Muscle layer of duodenum (tissue), 2 donors: ENCODE measurements at regions not wholly inside any gene's neighbourhood (a gene's known extent, or its start where the extent isn't known, plus 50 kb on each side); places are given as distances from the start of the nearest gene placed in this dataset.
"Not testable (repeated sequence)": the region's sequence is repeated elsewhere in the genome, so short reads cannot be mapped to it uniquely, and the experiment has no call there.

ENCODE experiments used
- H3K27ac ChIP-seq: one replicate; pipeline ENCODE4 v1.7.0; 2013; ENCODE audit warnings: mild to moderate bottlenecking, low read length
- H3K27me3 ChIP-seq: one replicate; pipeline ENCODE4 v1.7.0; 2013; ENCODE audit warnings: low read depth, mild to moderate bottlenecking, control low read depth, low read length
- H3K36me3 ChIP-seq, 2 donors: one replicate each; pipeline ENCODE4 v1.7.0; 2013; ENCODE audit warnings: low read length in 2 of 2, control low read depth in 1 of 2, mild to moderate bottlenecking in 1 of 2; ENCODE audit not compliant: insufficient read depth in 2 of 2, control insufficient read depth in 1 of 2
- H3K4me1 ChIP-seq, 2 donors: one replicate each; pipeline ENCODE4 v1.7.0; 2013; ENCODE audit warnings: low read length in 2 of 2, mild to moderate bottlenecking in 2 of 2, control low read depth in 1 of 2, moderate library complexity in 1 of 2; ENCODE audit not compliant: insufficient read depth in 2 of 2, control insufficient read depth in 1 of 2
- H3K4me3 ChIP-seq, 2 donors: one replicate each; pipeline ENCODE4 v1.7.0; 2013; ENCODE audit warnings: low read length in 2 of 2, low read depth in 1 of 2, mild to moderate bottlenecking in 1 of 2
- H3K9me3 ChIP-seq, 2 donors: one replicate each; pipeline ENCODE4 v1.7.0; 2013; ENCODE audit warnings: low read length in 2 of 2, control low read depth in 1 of 2, mild to moderate bottlenecking in 1 of 2; ENCODE audit not compliant: control insufficient read depth in 1 of 2
- donor health status: healthy.

DNA sequence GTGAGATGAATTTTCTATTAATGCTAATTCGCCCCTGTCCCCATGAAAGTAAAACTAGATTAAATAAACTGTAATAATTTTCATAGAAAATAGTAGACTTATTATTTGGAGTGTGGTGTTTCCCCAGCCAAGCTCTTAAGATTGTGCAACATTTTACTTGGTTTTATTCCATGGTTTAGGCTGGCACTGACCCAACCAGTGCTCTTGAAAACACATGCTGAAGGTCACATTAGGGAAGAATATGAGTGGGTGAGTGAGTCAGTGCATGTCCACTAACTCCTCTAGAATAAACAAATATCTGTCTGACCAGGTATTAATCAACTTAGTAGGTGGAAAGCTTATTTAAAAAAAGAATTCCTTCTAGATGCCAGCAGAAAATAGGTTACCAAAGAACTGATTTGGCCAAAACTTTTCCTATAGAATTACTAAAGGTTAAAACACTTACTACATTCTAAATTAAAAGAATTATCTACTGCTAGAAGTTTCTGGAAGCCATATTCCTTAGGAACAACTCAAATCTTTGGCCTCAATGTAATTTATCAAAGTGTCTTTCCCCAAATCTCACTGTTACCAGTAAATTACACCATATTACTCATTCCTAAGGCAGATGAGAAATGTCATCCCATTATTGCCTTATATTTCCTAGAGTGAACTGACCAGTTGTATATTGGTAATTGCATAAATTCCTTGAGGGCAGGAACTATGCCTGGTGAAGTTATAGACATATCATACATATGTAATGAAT, 89.7 kb upstream of the RGS1 start:
- no peaks in the 10 kb centered on the region for H3K36me3 ChIP-seq
- no peak overlapping the region for H3K4me3 ChIP-seq
- H3K27me3 ChIP-seq, result no peaks in the 10 kb centered on the region
- peaks cover 0 to 13% of the 10 kb centered on the region in 2 donors for H3K4me1 ChIP-seq
- H3K9me3 ChIP-seq, result no peaks in the 10 kb centered on the region
- peak overlapping the region; percentile 76 for H3K27ac ChIP-seq

DNA sequence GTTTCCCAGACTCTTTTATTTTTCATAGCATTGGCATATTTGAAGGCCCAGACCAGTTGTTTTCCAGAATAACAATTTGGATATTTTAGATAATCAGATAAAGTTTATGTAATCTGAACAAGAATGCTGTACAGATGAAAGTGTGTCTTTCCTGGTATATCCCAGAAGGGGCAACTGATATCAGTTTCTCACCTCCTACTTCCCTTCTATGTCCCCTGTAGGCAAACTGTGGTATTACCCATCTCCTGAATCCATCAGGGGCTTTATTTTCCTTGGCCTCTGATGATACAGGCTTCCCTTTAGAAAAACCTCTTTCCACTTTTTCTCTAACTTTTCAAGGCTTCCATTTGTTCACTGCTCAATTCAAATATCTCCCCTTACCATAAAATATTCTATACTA, 87.5 kb upstream of the RGS1 start:
- Histone ChIP-seq H3K4me3 (no peak overlapping the region), H3K27me3 (no peaks in the 10 kb centered on the region), H3K36me3 (no peaks in the 10 kb centered on the region), H3K27ac (peak overlapping the region; percentile 56), H3K4me1 (peaks cover 0 to 13% of the 10 kb centered on the region in 2 donors), H3K9me3 (no peaks in the 10 kb centered on the region)

DNA sequence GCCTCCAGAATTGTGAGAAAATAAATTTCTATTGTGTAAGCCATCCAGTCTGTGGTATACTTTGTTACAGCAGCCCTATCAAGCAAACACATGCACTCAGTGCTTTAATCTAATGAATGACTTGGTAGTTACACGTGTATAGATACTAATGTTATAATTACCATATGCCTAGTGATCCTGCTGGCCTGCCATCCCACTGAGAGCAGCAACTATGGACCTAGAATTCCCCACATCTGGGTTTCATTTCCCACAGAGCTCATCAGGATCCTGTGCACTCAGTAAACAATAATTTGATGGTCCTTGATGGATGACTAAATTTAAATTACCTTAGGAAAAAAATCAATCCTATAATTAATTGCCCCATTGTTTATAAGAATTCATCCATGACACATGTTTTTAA, 86.5 kb upstream of the RGS1 start:
- Histone ChIP-seq H3K27me3 (no peaks in the 10 kb centered on the region), H3K4me1 (peaks cover 0 to 13% of the 10 kb centered on the region in 2 donors), H3K36me3 (no peaks in the 10 kb centered on the region), H3K4me3 (peak overlapping the region in 1 of 2 donors; percentile 11), H3K9me3 (no peaks in the 10 kb centered on the region), H3K27ac (peak overlapping the region; percentile 86)

DNA sequence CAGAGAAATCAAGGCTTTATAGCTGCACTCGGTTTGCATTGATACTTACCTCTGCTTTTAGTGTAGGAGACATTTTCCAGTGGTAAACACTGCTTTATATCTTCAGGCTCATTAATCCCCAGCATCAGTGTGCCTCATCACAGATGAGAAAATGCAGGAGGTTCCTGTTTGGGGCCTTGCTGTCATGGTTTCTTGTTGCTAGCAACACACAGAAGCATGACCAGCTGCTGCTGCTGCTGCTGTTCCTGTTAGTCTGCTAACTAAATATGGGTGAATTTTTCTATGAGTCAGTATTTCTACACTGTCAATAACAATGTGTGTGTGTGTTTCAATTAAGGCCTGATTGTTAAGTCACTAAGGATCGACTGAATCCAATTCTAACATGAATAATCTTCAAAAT, 85.8 kb upstream of the RGS1 start:
- Histone ChIP-seq H3K4me1 (peaks cover 0 to 13% of the 10 kb centered on the region in 2 donors), H3K36me3 (no peaks in the 10 kb centered on the region), H3K4me3 (no peak overlapping the region), H3K27ac (peak overlapping the region; percentile 86), H3K9me3 (no peaks in the 10 kb centered on the region), H3K27me3 (no peaks in the 10 kb centered on the region)

DNA sequence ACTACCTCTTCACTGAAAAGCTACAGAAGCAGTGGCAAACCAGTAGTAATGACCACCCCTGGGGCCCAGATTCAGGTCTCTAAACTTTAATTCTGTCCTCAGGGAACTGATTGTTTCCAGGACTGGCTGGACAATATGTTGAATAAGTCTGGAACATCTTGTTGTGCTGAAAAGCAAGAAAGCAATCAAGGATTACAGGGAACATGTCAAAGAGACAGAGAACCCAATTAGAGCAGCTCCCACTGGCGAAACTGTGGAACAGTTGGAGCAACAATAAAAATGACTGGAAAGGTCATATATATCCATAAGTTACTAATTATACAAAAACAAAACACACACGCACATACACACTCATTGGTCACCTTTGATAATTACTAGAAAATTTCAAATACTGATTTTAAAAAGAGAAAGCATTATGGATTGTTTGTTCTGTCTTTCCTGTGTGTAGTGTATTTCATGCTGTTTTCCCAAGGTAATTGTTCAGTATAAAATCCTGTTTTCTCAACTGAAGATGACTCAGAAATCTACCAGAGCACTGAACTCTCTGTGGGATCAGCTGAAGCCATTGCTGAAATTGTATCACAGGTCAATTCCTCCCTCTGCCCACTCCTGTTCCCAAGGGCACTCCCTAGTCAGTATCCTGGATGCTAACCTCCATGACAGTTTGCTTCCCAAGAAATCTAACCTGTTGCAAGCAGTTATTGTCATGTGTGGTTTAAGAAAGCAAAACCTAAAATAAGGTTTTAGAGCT, 83.6 kb upstream of the RGS1 start:
- no peak overlapping the region for H3K4me3 ChIP-seq
- no peaks in the 10 kb centered on the region for H3K9me3 ChIP-seq
- H3K27ac ChIP-seq, result peak overlapping the region; percentile 7
- H3K4me1 ChIP-seq, result peaks cover 0 to 13% of the 10 kb centered on the region in 2 donors
- no peaks in the 10 kb centered on the region for H3K36me3 ChIP-seq
- no peaks in the 10 kb centered on the region for H3K27me3 ChIP-seq

DNA sequence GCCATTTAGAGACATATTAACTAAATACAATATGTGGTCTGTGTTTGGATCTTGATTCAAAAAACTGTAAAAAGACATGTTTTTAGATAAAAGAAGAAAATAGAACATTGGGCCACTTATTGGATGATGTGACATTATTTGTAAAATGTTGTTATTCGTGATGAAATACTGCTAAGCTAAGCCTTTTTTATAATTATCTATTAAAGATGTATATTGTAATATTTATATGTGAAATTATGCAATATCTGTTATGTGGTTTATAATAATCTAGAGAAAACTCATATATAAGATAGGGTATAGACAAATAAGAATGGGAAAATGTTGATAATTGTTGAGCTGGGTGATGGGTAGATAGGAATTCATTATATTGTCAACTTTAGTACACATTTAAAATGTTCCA, 82.0 kb upstream of the RGS1 start:
- no peak overlapping the region for H3K4me3 ChIP-seq
- no peaks in the 10 kb centered on the region for H3K27me3 ChIP-seq
- no peak overlapping the region for H3K27ac ChIP-seq
- H3K9me3 ChIP-seq, result no peaks in the 10 kb centered on the region
- H3K36me3 ChIP-seq, result no peaks in the 10 kb centered on the region
- peaks cover 0 to 12% of the 10 kb centered on the region in 2 donors for H3K4me1 ChIP-seq

DNA sequence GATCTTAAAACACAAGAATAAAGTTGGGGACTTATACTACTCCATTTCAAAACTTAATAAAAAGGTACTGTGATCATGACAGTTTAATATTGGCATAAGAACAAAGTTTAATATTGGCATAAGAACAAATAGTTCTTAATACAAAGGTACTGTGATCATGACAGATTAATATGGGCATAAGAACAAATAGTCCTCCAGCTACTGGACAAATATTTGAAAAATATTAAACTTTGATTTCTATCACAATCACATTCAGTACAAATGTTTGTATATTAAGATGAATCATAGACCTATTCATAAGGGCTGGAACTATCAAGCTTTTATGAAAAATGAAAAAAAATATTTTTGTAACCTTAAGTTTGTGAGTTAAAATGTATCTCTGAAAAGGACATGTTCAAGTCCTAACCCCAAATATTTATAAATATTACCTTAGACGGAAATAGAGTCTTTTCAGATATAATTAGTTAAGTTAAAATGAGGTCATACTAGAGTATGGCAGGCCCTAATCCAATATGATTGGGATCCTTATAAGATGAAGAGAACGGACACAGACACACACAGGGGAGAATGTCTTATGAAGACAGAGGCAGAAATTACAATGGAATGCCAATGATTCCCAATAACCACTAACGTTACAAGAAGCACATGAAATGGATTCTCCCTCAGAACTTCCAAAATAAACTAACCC, 79.1 kb upstream of the RGS1 start:
- Histone ChIP-seq H3K4me3 (no peak overlapping the region), H3K27ac (no peak overlapping the region), H3K9me3 (no peaks in the 10 kb centered on the region), H3K36me3 (no peaks in the 10 kb centered on the region), H3K4me1 (no peaks in the 10 kb centered on the region), H3K27me3 (no peaks in the 10 kb centered on the region)

DNA sequence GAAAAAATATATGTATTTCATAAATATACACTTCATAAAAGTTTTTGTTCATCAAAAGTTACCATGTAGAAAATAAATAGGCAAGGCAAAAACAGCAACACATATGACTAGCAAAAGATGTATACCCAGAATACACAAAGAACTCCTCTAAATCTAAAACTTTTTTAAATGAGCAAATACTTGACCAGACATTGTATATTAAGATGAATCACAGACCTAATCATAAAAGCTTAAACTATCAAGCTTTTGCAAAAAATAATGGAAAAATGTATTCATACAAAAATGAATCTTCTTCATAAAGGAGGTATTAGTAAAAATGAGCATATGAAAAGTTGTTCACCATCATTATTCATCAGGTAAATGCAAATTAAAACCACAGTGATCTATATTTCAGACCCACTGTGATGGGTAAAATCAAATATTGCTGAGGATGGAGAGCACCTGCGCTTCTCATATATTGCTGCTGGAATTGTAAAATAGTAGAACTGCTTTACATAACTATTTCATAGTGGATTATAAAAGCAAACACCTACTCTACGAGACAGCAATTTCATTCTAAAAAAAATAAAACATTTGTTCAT, 78.3 kb upstream of the RGS1 start:
- H3K4me3 ChIP-seq, result no peak overlapping the region
- H3K36me3 ChIP-seq, result no peaks in the 10 kb centered on the region
- H3K27me3 ChIP-seq, result no peaks in the 10 kb centered on the region
- no peaks in the 10 kb centered on the region for H3K4me1 ChIP-seq
- no peak overlapping the region for H3K27ac ChIP-seq
- no peaks in the 10 kb centered on the region for H3K9me3 ChIP-seq

DNA sequence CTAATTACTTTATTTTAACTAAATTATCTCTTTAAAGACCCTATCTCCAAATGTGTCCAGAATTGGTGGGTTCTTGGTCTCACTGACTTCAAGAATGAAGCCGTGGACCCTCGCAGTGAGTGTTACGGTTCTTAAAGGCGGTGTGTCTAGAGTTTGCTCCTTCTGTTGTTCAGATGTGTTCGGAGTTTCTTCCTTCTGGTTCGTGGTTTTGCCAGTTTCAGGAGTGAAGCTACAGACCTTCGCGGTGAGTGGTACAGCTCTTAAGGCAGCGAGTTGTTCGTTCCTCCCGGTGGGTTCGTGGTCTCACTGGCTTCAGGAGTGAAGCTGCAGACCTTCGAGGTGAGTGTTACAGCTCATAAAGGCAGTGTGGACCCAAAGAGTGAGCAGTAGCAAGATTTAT, 77.5 kb upstream of the RGS1 start:
- H3K4me3 ChIP-seq, H3K36me3 ChIP-seq, H3K9me3 ChIP-seq, H3K27me3 ChIP-seq, H3K4me1 ChIP-seq, H3K27ac ChIP-seq: not testable (repeated sequence)

DNA sequence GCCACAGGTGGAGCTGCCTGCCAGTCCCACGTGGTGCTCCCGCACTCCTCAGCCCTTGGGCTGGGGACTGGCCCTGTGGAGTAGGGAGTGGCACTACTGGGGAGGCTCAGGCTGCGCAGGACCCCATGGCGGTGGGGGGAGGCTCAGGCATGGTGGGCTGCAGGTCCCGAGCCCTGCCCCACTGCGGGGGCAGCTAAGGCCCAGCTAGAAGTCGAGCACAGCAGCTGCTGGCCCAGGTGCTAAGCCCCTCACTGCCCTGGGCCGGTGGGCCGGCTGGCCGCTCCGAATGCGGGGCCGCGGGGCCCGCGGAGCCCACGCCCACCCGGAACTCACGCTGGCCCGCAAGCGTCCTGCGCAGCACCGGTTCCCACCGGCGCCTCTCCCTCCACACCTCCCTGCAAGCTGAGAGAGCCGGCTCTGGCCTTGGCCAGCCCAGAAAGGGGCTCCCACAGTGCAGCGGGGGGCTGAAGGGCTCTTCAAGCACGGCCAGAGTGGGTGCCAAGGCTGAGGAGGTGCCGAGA, 76.5 kb upstream of the RGS1 start:
- H3K36me3 ChIP-seq, H3K27ac ChIP-seq, H3K4me3 ChIP-seq, H3K27me3 ChIP-seq, H3K9me3 ChIP-seq, H3K4me1 ChIP-seq: not testable (repeated sequence)

DNA sequence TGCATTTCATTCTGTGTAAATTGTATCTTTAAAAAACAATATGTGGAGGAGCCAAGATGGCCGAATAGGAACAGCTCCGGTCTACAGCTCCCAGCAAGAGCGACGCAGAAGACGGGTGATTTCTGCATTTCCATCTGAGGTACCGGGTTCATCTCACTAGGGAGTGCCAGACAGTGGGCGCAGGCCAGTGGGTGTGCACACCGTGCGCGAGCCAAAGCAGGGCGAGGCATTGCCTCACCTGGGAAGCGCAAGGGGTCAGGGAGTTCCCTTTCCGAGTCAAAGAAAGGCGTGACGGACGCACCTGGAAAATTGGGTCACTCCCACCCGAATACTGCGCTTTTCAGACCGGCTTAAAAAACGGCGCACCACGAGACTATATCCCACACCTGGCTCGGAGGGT, 75.0 kb upstream of the RGS1 start:
- not testable (repeated sequence) for H3K27ac ChIP-seq, H3K27me3 ChIP-seq, H3K4me3 ChIP-seq, H3K36me3 ChIP-seq, H3K4me1 ChIP-seq, H3K9me3 ChIP-seq
